HG02571 (cell line): ENCODE measurements at regions not wholly inside any gene's neighbourhood (a gene's known extent, or its start where the extent isn't known, plus 50 kb on each side); places are given as distances from the start of the nearest gene placed in this dataset.

Experiments
- ATAC-seq: cut with Tn5 transposase; IDR thresholded peaks from one replicate; pipeline ENCODE4 v1.9.1; 2021; ENCODE audit warnings: mild to moderate bottlenecking, moderate library complexity; ENCODE audit not compliant: unreplicated experiment

DNA sequence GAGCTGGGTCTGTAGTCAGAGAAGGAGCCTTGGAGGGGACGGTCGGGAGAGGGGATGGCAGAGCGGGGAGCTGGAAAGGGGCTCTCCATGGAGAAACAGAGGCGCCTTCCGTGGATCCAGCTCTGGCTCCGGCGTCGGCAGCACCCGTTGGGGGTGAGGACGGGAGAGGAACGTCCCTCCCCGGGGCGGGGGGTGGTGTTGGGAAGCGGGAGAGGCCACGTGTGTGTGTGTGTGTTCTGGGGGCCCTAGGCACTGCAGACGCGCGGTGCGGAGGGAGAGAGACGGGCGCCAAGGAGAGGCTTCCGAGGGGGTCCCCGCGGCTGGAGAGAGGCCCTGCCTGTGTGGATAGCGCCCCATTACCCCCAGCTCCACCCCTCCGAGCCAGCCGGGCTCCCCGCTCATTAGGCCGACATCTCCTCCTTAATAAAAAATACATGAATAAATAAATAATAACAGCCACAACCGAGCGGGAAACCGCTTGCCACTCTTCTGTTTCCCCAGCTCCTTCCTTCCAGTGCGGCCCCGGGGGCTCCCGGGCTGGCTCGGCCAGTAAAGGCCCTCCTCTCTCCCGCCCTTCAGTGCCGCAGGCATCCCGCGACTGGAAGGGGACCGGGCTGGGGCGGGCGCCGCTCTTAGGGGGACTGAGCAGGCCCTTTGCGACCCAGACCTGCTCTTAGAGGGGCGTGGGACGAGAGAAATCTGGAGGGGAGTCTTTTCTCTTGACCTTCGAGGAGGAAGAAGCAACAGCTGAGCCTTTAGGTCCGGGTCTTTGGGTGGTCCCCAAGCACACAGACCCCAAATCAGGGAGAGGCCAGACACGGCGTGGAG lies 71.3 kb upstream of the ARAP3 start:
- ATAC-seq = no peak

DNA sequence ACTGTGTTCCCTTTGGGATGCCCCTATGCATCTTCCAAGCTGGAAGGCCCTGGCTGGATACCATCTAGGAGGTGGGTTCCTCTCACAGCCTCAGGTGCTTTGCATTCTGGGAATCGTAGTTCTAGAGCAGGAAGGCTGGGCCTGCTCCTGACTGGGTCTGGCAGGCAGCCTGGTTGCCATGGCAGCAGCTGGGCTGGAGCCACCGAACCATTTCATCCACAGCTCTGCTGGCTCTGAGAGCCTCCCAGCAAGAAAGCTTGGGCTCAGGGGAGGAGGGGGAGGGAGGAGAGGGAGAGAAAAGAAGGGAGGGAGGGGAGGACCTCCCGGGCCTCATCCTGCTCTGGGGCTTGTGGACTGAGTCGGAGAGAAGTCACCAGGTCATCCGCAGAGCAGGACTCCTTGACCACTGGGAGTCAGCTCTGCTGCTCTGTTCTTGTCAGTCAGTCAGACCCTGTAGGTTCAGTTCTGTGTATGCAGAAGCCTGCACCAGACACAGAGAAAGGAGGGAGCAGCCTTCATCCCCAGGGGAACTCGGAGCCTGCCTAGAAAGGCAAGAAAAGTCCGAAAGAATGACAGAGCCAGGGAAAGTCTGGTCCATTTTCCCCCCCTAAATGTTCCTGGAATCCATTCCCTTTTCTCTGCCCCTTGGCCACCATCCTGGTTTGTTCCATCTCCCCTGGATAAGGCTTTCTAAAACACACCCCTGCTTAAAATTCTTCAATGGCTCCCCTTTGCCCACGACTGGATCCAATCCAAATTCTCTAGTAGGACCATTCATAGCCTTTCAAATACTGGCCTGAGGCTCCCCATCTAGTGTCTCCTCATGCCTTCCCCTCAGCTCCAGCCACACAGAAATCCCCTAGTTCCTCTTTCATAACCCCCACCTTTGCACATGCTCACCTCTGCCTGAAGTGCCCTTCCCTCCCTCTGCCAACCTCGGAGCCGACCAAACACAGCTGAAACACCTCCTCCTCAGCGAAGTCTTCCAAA lies 65.4 kb upstream of the ARAP3 start:
- ATAC-seq = peak; percentile 81

DNA sequence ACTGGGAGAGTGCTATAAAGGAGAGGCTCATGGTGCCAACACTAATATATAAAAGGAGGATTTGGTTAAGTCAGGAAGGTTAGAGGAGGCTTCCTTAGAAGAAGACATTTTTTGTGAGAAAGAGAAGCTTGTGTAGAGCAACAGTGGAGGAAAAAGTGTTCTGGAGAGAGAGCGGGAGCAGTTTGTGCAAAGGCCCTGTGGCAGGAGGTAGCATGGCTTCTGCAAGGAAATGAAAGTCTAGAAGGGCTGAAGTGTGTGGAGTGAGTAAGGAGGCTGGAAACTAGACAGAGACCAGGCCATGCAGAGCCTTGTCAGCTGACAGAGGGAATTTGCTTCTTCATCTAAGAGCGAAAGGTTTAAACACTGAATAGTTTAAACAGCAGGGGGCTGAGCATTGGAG lies 64.4 kb upstream of the ARAP3 start:
- ATAC-seq = no peak

DNA sequence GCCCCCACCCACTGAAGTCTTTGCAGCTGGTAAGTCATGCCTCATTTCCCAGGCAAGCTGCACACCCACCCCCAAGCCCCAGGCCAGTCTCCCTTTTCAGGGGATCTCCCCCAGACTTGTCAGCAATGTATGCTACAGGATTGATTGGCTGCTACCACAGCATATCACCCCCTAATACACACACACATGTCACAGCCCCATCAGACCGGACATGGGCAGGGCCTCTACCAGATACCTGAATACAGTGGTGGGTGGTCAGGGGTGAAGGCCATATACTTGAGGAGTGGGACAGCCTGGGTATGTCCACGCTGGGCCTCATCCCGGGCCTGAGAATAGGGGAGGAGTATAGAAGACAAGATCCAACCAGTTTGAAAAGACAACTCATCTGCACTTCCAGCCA lies 63.4 kb upstream of the ARAP3 start:
- no peak for ATAC-seq

DNA sequence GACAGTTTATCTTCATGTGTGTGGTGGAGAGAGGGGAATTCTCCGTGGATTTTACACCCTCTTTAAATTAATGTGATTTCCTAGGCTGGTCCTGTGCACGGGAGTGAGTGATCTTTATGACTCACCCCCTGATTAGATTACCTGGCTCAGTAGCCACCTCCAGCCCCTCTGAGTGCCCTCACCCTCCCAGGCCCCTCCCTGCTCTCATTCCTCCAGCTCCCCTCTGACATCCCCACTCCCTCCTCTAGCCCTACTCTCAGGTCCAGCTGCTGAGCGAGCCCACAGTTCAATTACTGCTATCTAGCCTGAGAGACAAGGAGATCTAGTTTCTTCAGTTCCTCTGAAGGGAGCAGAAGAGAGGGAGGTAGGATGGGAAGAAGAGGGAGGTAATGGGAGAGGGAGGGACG lies 61.8 kb upstream of the ARAP3 start:
- no peak for ATAC-seq

DNA sequence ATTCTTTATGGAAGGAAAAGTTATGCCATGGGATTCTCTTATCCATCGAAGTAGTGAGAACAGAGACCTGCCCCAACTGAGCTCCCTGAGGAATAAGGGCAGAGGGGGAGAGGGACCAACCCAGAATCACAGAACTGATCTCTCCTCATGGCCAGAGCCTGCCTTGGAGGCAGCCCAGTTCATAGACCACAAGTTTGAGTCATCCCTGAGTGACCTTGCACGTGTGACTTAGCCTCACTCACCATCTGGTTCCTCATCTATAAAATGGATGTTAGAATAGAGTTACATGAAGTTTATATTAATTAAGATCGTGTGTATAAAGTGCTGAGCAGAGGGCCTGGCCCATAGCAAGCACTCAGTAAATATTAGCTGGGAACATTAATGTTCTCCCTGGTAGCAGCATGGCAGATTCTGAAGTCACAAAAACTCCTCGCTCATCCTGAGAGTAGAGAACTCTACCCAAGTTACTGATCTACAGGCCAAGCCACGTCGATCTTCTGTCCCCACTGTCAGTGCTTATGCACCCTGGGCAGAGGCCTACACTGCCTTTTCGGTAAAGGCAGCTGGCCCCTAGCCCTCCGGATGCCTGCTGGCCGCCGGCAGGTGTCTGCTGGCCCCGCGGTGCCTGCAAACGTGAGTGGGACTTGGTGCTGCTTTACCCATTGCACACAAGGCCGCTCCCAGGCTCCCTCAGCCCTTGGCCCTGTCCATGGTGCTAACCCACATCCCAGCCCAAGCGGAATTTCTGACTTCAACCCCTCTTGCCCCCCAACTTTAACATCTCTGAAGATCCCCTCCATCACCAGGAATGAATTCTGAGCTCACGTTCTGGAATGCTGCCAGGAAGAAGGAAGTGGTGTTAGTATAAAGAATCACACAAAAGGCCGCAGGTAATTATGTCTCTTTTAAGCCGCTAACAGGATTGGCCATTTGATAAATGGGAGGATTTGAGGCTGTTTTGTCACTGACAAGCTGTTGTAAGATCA lies 61.1 kb upstream of the ARAP3 start:
- ATAC-seq = no peak

DNA sequence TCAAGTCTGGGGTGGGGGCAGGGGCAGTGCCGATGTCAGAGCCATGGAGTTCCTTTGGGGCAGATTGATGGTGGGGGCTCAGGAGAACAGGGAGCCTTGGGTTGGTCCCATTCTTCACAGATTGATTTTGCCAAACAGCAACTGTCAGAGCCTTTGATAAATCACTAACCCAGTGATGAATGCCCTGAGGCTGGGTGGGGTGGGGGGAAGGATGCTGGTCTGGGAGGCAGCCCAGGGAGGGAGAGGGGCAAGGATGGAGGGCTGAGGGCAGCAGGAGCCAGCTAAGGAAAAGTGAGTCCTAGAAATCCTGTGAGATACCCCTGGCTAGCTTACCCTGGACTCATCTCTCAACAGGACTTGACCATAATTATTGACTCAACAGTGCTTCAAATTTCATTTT lies 60.1 kb upstream of the ARAP3 start:
- no peak for ATAC-seq

DNA sequence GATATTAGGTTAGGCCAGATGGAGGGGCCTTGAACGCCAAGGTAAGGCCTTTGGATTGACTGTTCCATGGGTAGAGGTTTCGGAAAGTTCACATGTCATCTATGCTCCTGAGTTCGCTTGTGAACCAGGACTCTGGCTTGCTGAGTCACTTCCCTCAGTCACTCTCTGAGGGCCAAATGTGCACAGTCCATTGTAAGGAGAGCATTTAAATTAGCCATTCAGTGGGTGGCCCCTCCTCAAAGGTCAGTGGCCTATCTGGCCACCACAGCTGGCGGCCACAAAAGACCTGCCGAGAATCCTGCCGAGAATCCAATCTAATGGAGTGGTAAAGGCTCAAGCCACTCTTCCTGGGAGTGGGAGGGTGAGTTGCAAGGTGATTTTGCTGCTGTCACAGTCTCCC lies 58.9 kb upstream of the ARAP3 start:
- no peak for ATAC-seq

DNA sequence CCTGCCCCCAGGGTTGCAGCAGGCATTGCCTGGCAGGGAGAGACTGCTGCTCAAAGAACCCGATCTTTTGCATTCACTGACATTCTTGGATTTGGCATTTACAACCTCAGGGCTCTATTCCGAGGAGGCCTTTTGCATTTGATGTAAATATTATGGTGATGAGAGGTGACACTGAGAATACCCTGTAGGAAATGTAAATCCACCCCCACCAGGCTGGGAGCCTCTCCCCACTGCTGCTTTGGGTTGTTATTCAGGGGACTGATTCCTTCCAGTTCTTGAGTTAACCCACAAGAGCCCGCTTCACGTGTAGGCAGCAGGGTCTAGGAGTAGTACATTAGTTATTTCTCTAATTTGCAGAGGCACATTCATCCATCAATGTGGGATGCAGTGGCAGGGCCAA lies 55.5 kb upstream of the ARAP3 start:
- no peak for ATAC-seq

DNA sequence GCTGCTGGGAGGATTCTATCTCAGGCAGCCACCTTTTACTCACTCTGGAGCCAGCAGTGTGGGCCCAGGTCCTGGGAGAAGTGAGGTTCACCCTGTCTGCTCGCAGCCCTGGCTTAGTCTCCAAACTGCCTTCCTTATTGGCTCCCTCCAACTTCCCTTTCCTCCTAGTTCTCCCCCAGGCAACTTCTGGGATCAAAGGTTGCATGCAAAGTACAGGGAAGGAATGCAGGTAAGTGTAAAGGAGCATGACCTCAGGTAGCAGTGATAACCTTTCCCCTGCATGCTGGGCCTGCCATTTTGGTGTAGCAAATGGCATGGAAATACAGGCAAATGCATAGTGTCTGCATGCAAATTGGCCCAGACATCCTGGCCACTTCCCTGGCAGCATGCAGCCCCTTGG lies 53.8 kb upstream of the ARAP3 start:
- ATAC-seq = no peak

DNA sequence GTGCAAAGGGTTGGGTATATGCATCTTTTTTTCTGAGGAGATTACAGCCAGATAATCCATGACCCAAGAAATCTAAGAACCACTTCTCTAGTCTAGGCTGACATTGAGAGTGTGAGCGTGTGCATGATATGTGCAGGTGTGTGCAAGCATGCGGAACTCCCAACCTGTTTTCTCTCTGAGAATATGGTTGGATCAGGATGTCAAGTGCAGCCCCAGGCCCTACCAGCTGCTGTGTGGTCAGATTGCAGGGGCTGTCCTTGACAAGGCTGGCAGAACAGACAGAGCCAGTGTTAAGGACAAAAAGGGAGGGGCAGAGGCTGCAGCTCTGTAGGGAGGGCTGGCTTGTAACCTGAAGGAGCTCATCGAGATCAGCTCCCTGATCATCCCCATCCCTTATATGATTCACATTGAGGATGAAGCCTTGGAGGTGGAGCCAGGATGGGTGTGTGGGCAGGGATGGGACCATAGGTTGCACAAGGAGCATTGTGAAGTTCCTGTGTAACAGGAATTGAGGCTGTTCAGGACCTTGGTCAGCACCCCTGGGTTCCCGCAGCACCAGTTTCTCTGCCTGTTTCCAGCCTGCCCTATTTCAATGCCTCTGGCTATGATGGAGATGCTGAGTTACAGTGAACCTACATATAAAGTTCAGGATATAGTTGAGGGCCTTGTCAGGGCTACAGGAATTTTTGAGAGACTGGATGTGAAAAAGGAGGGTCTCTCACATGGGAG lies 52.6 kb upstream of the ARAP3 start:
- ATAC-seq = no peak

DNA sequence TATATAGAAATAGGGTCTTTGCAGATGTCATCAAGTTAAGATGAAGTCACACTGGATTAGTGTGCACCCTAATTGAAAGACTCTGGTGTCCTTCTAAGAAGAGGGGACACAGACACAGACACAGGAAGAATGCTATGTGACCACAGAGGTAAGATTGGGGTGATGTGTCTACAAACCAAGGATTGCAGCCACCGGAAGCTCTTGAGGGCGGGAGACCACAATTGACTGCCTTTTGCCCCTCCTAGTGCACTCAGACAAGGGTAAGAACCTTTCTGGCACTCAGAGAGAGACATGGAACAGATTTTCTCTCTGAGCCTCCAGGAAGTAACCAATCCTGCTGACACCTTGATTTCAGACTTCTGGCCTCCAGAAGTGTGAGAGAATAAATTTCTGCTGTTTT lies 51.2 kb upstream of the ARAP3 start:
- no peak for ATAC-seq

DNA sequence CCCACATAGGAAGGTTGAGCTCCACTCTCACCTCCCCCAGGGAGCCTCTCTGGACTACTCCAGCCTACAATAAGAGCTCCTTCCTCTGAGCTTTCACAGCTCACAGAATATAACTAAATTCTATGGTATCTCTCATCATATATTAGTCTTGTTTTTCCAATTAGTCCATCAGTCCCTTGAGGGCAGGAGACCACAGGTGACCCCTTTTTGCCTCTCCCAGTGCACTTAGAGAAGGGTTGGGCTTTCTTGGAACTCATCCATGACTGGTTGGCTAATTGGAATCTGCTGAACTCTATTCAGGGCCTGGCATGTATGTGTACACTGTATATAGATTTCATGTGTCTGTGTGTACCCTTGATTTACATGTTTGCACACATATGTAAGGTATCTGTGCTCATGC lies 50.4 kb upstream of the ARAP3 start:
- ATAC-seq = no peak
